A549 (cell line): ENCODE measurements at regions not wholly inside any gene's neighbourhood (a gene's known extent, or its start where the extent isn't known, plus 50 kb on each side); places are given as distances from the start of the nearest gene placed in this dataset.

ENCODE experiments used
- NR3C1 ChIP-seq: fragments of >200 bp; sonication (Bioruptor Twin); formaldehyde crosslinking; IDR thresholded peaks from 3 replicates; pipeline ENCODE4 v1.6.1; 2017
- TF ChIP-seq, protein P1 (sequence below): fragments of >200 bp; sonication (Bioruptor Twin); formaldehyde crosslinking; IDR thresholded peaks from 3 replicates; pipeline ENCODE4 v1.5.1; 2016

DNA sequence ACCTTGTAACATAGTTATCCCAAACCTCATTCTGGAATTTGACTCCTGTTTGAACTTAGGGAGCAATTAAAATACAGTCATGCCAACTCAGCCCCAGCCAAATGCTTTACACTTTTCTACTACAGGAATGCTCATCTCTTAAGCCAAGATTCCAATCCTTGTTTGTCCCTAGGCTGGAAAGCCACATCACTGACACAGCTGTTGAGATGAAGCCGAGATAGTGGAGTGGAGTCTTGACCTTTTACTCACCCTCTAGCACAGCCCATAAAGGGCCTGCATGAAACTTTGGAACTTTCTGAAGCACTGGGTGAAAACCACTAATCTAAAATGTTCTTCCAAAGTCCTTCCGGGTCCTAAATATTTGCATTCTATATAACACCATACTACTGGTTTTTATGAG is 247.3 kb downstream of the ETV1 start:
- TF ChIP-seq, protein P1, sequence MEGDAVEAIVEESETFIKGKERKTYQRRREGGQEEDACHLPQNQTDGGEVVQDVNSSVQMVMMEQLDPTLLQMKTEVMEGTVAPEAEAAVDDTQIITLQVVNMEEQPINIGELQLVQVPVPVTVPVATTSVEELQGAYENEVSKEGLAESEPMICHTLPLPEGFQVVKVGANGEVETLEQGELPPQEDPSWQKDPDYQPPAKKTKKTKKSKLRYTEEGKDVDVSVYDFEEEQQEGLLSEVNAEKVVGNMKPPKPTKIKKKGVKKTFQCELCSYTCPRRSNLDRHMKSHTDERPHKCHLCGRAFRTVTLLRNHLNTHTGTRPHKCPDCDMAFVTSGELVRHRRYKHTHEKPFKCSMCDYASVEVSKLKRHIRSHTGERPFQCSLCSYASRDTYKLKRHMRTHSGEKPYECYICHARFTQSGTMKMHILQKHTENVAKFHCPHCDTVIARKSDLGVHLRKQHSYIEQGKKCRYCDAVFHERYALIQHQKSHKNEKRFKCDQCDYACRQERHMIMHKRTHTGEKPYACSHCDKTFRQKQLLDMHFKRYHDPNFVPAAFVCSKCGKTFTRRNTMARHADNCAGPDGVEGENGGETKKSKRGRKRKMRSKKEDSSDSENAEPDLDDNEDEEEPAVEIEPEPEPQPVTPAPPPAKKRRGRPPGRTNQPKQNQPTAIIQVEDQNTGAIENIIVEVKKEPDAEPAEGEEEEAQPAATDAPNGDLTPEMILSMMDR, result no peak
- no peak for TF ChIP-seq NR3C1
